Vagina (tissue), 2 donors: ENCODE measurements at regions not wholly inside any gene's neighbourhood (a gene's known extent, or its start where the extent isn't known, plus 50 kb on each side); places are given as distances from the start of the nearest gene placed in this dataset.

ENCODE experiments used
- DNase-seq, 2 donors: peaks; one replicate each; pipeline ENCODE4 v3.0.0-alpha.2; 2017; ENCODE audit errors: extremely low spot score in 2 of 2
- H3K27ac ChIP-seq: fragments of 200-600 bp; sonication (generic); one replicate; pipeline ENCODE4 v1.5.1; 2019
- H3K27me3 ChIP-seq: fragments of 200-600 bp; sonication (generic); one replicate; pipeline ENCODE4 v1.5.1; 2019
- H3K36me3 ChIP-seq, 2 donors: fragments of 200-600 bp; sonication (generic); one replicate each; pipeline ENCODE4 v1.5.1; 2017 to 2019
- H3K4me1 ChIP-seq: fragments of 200-600 bp; sonication (generic); one replicate; pipeline ENCODE4 v1.5.1; 2019
- H3K4me3 ChIP-seq, 2 donors: fragments of 200-600 bp; sonication (generic); 1 replicate in 1 of 2; 2 replicates in 1 of 2; pipeline ENCODE4 v1.5.1; 2016 to 2019
- H3K9me3 ChIP-seq: fragments of 200-600 bp; sonication (generic); one replicate; pipeline ENCODE4 v1.5.1; 2019
- CTCF ChIP-seq, 3 experiments: fragments of 450-650 bp in 2 of 3; fragments of 200-600 bp in 1 of 3; sonication (generic) in 1 of 3; IDR thresholded peaks; one replicate each; pipeline ENCODE4 v1.5.1; 2017 to 2019; ENCODE audit warnings: antibody characterized with exemption in 3 of 3, mild to moderate bottlenecking in 2 of 3, moderate library complexity in 2 of 3
- POLR2A ChIP-seq, 2 donors: fragments of 450-650 bp; IDR thresholded peaks; one replicate each; pipeline ENCODE4 v1.6.1; 2017; ENCODE audit warnings: antibody characterized with exemption in 2 of 2, mild to moderate bottlenecking in 2 of 2, moderate library complexity in 2 of 2
- POLR2AphosphoS5 ChIP-seq, 2 donors: sonication (generic); formaldehyde crosslinking; IDR thresholded peaks; one replicate each; pipeline ENCODE4 v1.9.0; 2017; ENCODE audit warnings: antibody characterized with exemption in 2 of 2, mild to moderate bottlenecking in 2 of 2, low read depth in 1 of 2; ENCODE audit not compliant: insufficient read depth in 1 of 2
- intact Hi-C: fragments of 100-400 bp; cut with DNase I; formaldehyde crosslinking; loops from one replicate; pipeline ENCODE4 v1.15.1; 2023

GRCh38 chr10:28147706-28148105, 148.8 kb upstream of the ODAD2 start:
- no peak overlapping the region for H3K27ac ChIP-seq
- H3K9me3 ChIP-seq = no peaks in the 10 kb centered on the region
- no peaks in the 10 kb centered on the region for H3K36me3 ChIP-seq
- TF ChIP-seq POLR2A (IDR thresholded peaks at IDR 0.05) (no peak), CTCF (IDR thresholded peaks at IDR 0.05) (no peak), POLR2AphosphoS5 (IDR thresholded peaks at IDR 0.05; ENCODE audit: insufficient read depth in 1 of 2, low read depth in 1 of 2) (no peak)
- H3K27me3 ChIP-seq = no peaks in the 10 kb centered on the region
- intact Hi-C loops = no loop called here
- no peaks in the 10 kb centered on the region for H3K4me1 ChIP-seq
- H3K4me3 ChIP-seq = no peak overlapping the region
- no peak for DNase-seq

- no peak for DNase-seq
- intact Hi-C loops = no loop called here
- no peaks in the 10 kb centered on the region for H3K4me1 ChIP-seq
- H3K27ac ChIP-seq = no peak overlapping the region
- H3K36me3 ChIP-seq = no peaks in the 10 kb centered on the region
- no peaks in the 10 kb centered on the region for H3K9me3 ChIP-seq
- H3K4me3 ChIP-seq = no peak overlapping the region
- TF ChIP-seq POLR2A (IDR thresholded peaks at IDR 0.05) (no peak), CTCF (IDR thresholded peaks at IDR 0.05) (no peak)
- no peaks in the 10 kb centered on the region for H3K27me3 ChIP-seq
These were observed 140.3 kb upstream of the ODAD2 start for GRCh38 chr10:28139138-28139537.

- no peak for DNase-seq
- H3K4me3 ChIP-seq = no peak overlapping the region
- no peaks in the 10 kb centered on the region for H3K4me1 ChIP-seq
- H3K36me3 ChIP-seq = no peaks in the 10 kb centered on the region
- H3K27ac ChIP-seq = no peak overlapping the region
- H3K9me3 ChIP-seq = no peaks in the 10 kb centered on the region
- H3K27me3 ChIP-seq = no peaks in the 10 kb centered on the region
- intact Hi-C loops = no loop called here
- TF ChIP-seq CTCF (IDR thresholded peaks at IDR 0.05) (no peak), POLR2AphosphoS5 (IDR thresholded peaks at IDR 0.05; ENCODE audit: insufficient read depth in 1 of 2, low read depth in 1 of 2) (no peak), POLR2A (IDR thresholded peaks at IDR 0.05) (no peak)
These were observed 139.3 kb upstream of the ODAD2 start for GRCh38 chr10:28137907-28138880.

- intact Hi-C loops = no loop called here
- DNase-seq = no peak
- Histone ChIP-seq H3K36me3 (no peaks in the 10 kb centered on the region), H3K27ac (no peak overlapping the region), H3K4me3 (no peak overlapping the region), H3K9me3 (no peaks in the 10 kb centered on the region), H3K27me3 (no peaks in the 10 kb centered on the region), H3K4me1 (no peaks in the 10 kb centered on the region)
- no peak for TF ChIP-seq POLR2AphosphoS5 (IDR thresholded peaks at IDR 0.05; ENCODE audit: insufficient read depth in 1 of 2, low read depth in 1 of 2)
- TF ChIP-seq CTCF (IDR thresholded peaks at IDR 0.05) = no peak
- no peak for TF ChIP-seq POLR2A (IDR thresholded peaks at IDR 0.05)
These were observed 136.4 kb upstream of the ODAD2 start for GRCh38 chr10:28135258-28135657.

- intact Hi-C loops = no loop called here
- Histone ChIP-seq H3K9me3 (no peaks in the 10 kb centered on the region), H3K4me3 (no peak overlapping the region), H3K4me1 (no peaks in the 10 kb centered on the region), H3K27me3 (no peaks in the 10 kb centered on the region), H3K36me3 (no peaks in the 10 kb centered on the region), H3K27ac (no peak overlapping the region)
- no peak for DNase-seq
- no peak for TF ChIP-seq CTCF (IDR thresholded peaks at IDR 0.05)
- no peak for TF ChIP-seq POLR2AphosphoS5 (IDR thresholded peaks at IDR 0.05; ENCODE audit: insufficient read depth in 1 of 2, low read depth in 1 of 2)
- TF ChIP-seq POLR2A (IDR thresholded peaks at IDR 0.05) = no peak
These were observed 131.4 kb upstream of the ODAD2 start for GRCh38 chr10:28130267-28130666.
